GM19467 (cell line): ENCODE measurements at regions not wholly inside any gene's neighbourhood (a gene's known extent, or its start where the extent isn't known, plus 50 kb on each side); places are given as distances from the start of the nearest gene placed in this dataset.

Source experiments
- ATAC-seq: cut with Tn5 transposase; IDR thresholded peaks from one replicate; pipeline ENCODE4 v1.9.1; 2021; ENCODE audit warnings: mild to moderate bottlenecking, moderate library complexity; ENCODE audit not compliant: unreplicated experiment

- ATAC-seq: no peak
Observed at GRCh38 chr6:167731731-167732422, 94.8 kb upstream of the AFDN start.

GRCh38 chr6:167733740-167734661 lies 92.7 kb upstream of the AFDN start:
- ATAC-seq: no peak

- no peak for ATAC-seq
Observed at GRCh38 chr6:167734662-167735083, 92.0 kb upstream of the AFDN start.

- ATAC-seq: no peak
Observed at GRCh38 chr6:167735084-167735950, 91.4 kb upstream of the AFDN start.

- ATAC-seq: no peak
Observed at GRCh38 chr6:167735951-167736288, 90.8 kb upstream of the AFDN start.

- no peak for ATAC-seq
Observed at GRCh38 chr6:167736486-167737204, 90.1 kb upstream of the AFDN start.

GRCh38 chr6:167737205-167737830 lies 89.4 kb upstream of the AFDN start:
- no peak for ATAC-seq

- no peak for ATAC-seq
Observed at GRCh38 chr6:167738386-167738785, 88.3 kb upstream of the AFDN start.

GRCh38 chr6:167739721-167740475 lies 86.8 kb upstream of the AFDN start:
- no peak for ATAC-seq

- no peak for ATAC-seq
Observed at GRCh38 chr6:167742719-167743303, 83.9 kb upstream of the AFDN start.

- ATAC-seq: no peak
Observed at GRCh38 chr6:167744681-167745669, 81.7 kb upstream of the AFDN start.

- ATAC-seq: no peak
Observed at GRCh38 chr6:167745670-167746389, 80.9 kb upstream of the AFDN start.

- ATAC-seq: no peak
Observed at GRCh38 chr6:167746390-167746907, 80.3 kb upstream of the AFDN start.

GRCh38 chr6:167746975-167747374 lies 79.7 kb upstream of the AFDN start:
- ATAC-seq: no peak

GRCh38 chr6:167747645-167748044 lies 79.1 kb upstream of the AFDN start:
- ATAC-seq: no peak

GRCh38 chr6:167748046-167748445 lies 78.7 kb upstream of the AFDN start:
- no peak for ATAC-seq
